ENCODE measurements at regions not wholly inside any gene's neighbourhood (a gene's known extent, or its start where the extent isn't known, plus 50 kb on each side); places are given as distances from the start of the nearest gene placed in this dataset.

- H3K9me3 ChIP-seq (replicated peaks; ENCODE audit: control insufficient read depth, insufficient read depth, low read depth, low read length): 0 out of 2 replicates have a peak, but pooled peaks cover 2% of the 10 kb centered on the region
- H3K27ac ChIP-seq (ENCODE audit: extremely low read depth, low read depth, low read length): no peak overlapping the region
- ChIA-PET POLR2A (no interaction called here), CTCF (ENCODE audit: low intra/inter-chr PET ratio) (no interaction called here)
- no peak overlapping the region for H3K4me2 ChIP-seq (ENCODE audit: insufficient read depth, low read length)
- no peaks in the 10 kb centered on the region for H3K27me3 ChIP-seq (ENCODE audit: control insufficient read depth in 2 of 2, insufficient read depth in 2 of 2, low read length in 2 of 2)
- no peak overlapping the region for H3K9ac ChIP-seq (ENCODE audit: insufficient read depth in 1 of 2, low read depth in 2 of 2, low read length in 2 of 2)
- in situ Hi-C loops (cut with MboI): no loop called here
- BruUV-seq (replicated peaks): no TSS peak
- H3K4me1 ChIP-seq (replicated peaks in 1 of 2; ENCODE audit: control insufficient read depth in 2 of 2, insufficient read depth in 2 of 2, low read length in 2 of 2): no peaks in the 10 kb centered on the region
- no peak overlapping the region for H3K4me3 ChIP-seq
- no peak for DNase-seq (ENCODE audit: extremely low read depth in 1 of 4, low spot score in 3 of 4)
- no peaks in the 10 kb centered on the region for H3K36me3 ChIP-seq (ENCODE audit: control insufficient read depth, insufficient read depth, low read length)
- ATAC-seq: no peak
- no peaks in the 10 kb centered on the region for H4K20me1 ChIP-seq (replicated peaks; ENCODE audit: control insufficient read depth, insufficient read depth, low read length)
- no peak for FAIRE-seq
- no peaks in the 10 kb centered on the region for H3K79me2 ChIP-seq (ENCODE audit: control insufficient read depth, insufficient read depth, low read length)
- no peak overlapping the region for H2AFZ ChIP-seq (ENCODE audit: low read depth, low read length)
- intact Hi-C loops (cut with micrococcal nuclease): no loop called here
- TF ChIP-seq CBFA2T2 (conservative IDR thresholded peaks at IDR 0.05): no peak
- peak; percentile 56 for TF ChIP-seq ZNF146 (CRISPR knock-in tag; IDR thresholded peaks at IDR 0.05; ENCODE audit: unreplicated experiment)
- no peak for TF ChIP-seq UBTF (IDR thresholded peaks at IDR 0.05; ENCODE audit: borderline replicate concordance in 1 of 2, low read depth in 2 of 2, low read length in 2 of 2)
- peak; percentile 9 for TF ChIP-seq RBM25 (IDR thresholded peaks at IDR 0.05; ENCODE audit: low read depth, low read length, severe bottlenecking)
- H3K9me1 ChIP-seq (ENCODE audit: control insufficient read depth, insufficient read depth, low read length): no peaks in the 10 kb centered on the region
Observed at GRCh38 chrX:38948046-38948445, 146.8 kb downstream of the MID1IP1 start.

GRCh38 chrX:38954520-38954919 lies 153.3 kb downstream of the MID1IP1 start:
- FAIRE-seq (no peak), ATAC-seq (no peak), DNase-seq (ENCODE audit: extremely low read depth in 1 of 4, low spot score in 3 of 4) (no peak)
- Histone ChIP-seq H3K27me3 (ENCODE audit: control insufficient read depth in 2 of 2, insufficient read depth in 2 of 2, low read length in 2 of 2) (no peaks in the 10 kb centered on the region), H3K9me3 (replicated peaks; ENCODE audit: control insufficient read depth, insufficient read depth, low read depth, low read length) (no peaks in the 10 kb centered on the region), H4K20me1 (replicated peaks; ENCODE audit: control insufficient read depth, insufficient read depth, low read length) (no peaks in the 10 kb centered on the region), H3K79me2 (ENCODE audit: control insufficient read depth, insufficient read depth, low read length) (no peaks in the 10 kb centered on the region), H3K9me1 (ENCODE audit: control insufficient read depth, insufficient read depth, low read length) (no peaks in the 10 kb centered on the region), H3K36me3 (ENCODE audit: control insufficient read depth, insufficient read depth, low read length) (no peaks in the 10 kb centered on the region), H3K4me1 (replicated peaks in 1 of 2; ENCODE audit: control insufficient read depth in 2 of 2, insufficient read depth in 2 of 2, low read length in 2 of 2) (no peaks in the 10 kb centered on the region), H3K4me3 (no peak overlapping the region), H3K27ac (ENCODE audit: extremely low read depth, low read depth, low read length) (no peak overlapping the region), H3K9ac (ENCODE audit: insufficient read depth in 1 of 2, low read depth in 2 of 2, low read length in 2 of 2) (no peak overlapping the region), H3K4me2 (ENCODE audit: insufficient read depth, low read length) (no peak overlapping the region), H2AFZ (ENCODE audit: low read depth, low read length) (no peak overlapping the region)
- ChIA-PET POLR2A (no interaction called here), CTCF (ENCODE audit: low intra/inter-chr PET ratio) (no interaction called here)
- intact Hi-C loops (cut with micrococcal nuclease) (no loop called here), in situ Hi-C loops (cut with MboI) (no loop called here)
- WGBS (ENCODE audit: insufficient coverage, low coverage, missing lambda C conversion rate): 8% methylated on average over 2 of the region's 2 CpGs
- no TSS peak for BruUV-seq (replicated peaks)
- TF ChIP-seq ZNF174 (CRISPR knock-in tag; IDR thresholded peaks at IDR 0.05): no peak
- no peak for TF ChIP-seq NFRKB (IDR thresholded peaks at IDR 0.05; ENCODE audit: low read depth)
- TF ChIP-seq POLR3G (IDR thresholded peaks at IDR 0.05; ENCODE audit: extremely low read depth, insufficient read length, insufficient replicate concordance): no peak
- TF ChIP-seq CEBPG (CRISPR knock-in tag; IDR thresholded peaks at IDR 0.05): no peak
- TF ChIP-seq CEBPG (tag; conservative IDR thresholded peaks at IDR 0.05 in 1 of 2, IDR thresholded peaks at IDR 0.05 in 1 of 2): no peak
- TF ChIP-seq TRIM28 (IDR thresholded peaks at IDR 0.05): no peak
- TF ChIP-seq TGIF2 (CRISPR knock-in tag; IDR thresholded peaks at IDR 0.05): no peak
- no peak for TF ChIP-seq CHAMP1 (IDR thresholded peaks at IDR 0.05)
- TF ChIP-seq HMBOX1 (IDR thresholded peaks at IDR 0.05): no peak
